HTR-8/SVneo (cell line): ENCODE measurements at regions not wholly inside any gene's neighbourhood (a gene's known extent, or its start where the extent isn't known, plus 50 kb on each side); places are given as distances from the start of the nearest gene placed in this dataset.
"Not testable (repeated sequence)": the region's sequence is repeated elsewhere in the genome, so short reads cannot be mapped to it uniquely, and the experiment has no call there.

Experiments
- DNase-seq: peaks from one replicate; pipeline ENCODE4 v3.0.0; 2011; ENCODE audit warnings: low spot score, mixed read lengths; ENCODE audit not compliant: insufficient read length
- FAIRE-seq: peaks from 2 replicates; lab custom pipeline; 2011; peaks lifted over from hg19 to GRCh38; lab: Jason Lieb, UNC

DNA sequence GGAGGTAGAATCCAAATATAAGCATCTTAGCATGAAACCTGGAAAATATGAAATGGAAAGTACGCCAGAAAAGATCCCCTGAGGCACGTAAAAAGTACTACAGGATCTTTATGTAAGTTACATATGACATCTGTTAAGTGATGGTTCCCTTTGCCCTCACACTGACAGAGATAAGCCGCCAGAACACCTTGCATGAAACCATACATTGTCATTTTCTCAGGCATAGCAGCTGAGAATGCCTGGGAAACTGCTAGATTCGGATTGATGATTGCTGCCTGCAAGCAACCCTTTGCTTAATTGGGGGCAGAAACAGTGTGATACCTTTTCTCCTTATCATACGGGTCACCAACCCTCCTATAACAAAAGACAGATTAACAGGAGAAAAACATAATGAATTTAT, 826.6 kb upstream of the LRRN3 start:
- no peak for FAIRE-seq
- DNase-seq: no peak

DNA sequence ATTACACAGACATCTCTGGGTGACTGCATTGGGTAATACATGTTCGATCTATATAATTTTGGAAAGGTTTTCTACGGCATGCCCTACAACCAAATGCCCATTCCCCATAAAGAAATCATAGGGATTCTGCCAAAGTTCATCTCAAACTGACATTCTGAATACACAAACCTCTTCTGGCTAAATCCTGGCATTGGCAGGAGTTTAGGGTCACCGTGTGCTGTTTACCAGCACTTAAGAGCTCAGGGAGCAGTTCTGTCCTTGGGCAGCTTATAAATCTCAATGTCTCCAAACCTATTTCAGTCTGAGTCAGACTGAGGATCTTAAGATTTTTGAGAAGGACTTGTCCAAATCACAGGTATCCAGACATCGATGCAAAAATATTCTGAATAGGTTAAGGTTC, 809.6 kb upstream of the LRRN3 start:
- DNase-seq (no peak), FAIRE-seq (no peak)

DNA sequence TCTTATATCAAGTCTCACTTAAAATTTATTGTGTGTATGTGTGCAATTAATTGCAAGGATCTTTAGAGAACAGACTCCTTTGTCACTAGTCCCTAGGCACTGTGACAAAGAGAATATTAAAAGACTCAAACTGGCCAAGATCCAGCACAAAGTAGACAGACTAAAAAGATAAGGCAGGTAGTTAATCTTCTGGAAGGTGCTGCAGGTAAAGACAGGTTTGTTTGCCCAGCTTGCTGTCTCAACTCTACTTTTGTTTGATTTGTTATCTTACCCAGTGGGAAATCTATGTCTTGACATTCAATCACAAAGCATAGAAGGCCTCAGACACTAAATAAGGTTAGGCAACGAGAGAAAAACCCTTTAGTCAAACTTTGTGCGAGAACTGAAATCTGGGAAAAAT, 807.9 kb upstream of the LRRN3 start:
- FAIRE-seq: no peak

DNA sequence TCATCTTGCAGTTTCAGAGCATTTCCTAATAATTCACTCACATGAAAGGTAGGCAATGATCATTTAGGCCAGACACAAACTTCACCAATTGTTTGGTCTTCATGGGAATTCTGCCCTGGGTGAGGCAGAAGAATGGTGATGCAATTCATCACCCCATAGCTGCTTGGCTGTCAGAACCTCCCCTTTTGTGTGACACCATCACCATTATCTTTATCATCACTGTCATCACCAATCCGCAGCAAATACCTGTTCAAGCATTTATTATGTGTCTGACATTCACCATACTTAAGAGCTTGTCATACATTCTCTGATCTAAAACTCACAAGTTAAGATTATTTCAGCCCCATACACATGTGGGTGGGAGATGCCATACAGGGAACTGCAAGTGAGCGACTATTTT, 799.5 kb upstream of the LRRN3 start:
- DNase-seq (no peak), FAIRE-seq (no peak)

More for the DNA sequence above, 807.9 kb upstream of the LRRN3 start:
- DNase-seq: no peak

GRCh38 chr7:110296321-110296720, 794.6 kb upstream of the LRRN3 start:
- no peak for DNase-seq
- no peak for FAIRE-seq

GRCh38 chr7:110307776-110308175, 783.2 kb upstream of the LRRN3 start:
- FAIRE-seq (no peak), DNase-seq (no peak)

GRCh38 chr7:110308791-110309190, 782.1 kb upstream of the LRRN3 start:
- FAIRE-seq: no peak
- no peak for DNase-seq

- no peak for DNase-seq
- FAIRE-seq: no peak
These were observed 781.0 kb upstream of the LRRN3 start for GRCh38 chr7:110309941-110310340.

GRCh38 chr7:110311556-110311955, 779.4 kb upstream of the LRRN3 start:
- no peak for FAIRE-seq

DNA sequence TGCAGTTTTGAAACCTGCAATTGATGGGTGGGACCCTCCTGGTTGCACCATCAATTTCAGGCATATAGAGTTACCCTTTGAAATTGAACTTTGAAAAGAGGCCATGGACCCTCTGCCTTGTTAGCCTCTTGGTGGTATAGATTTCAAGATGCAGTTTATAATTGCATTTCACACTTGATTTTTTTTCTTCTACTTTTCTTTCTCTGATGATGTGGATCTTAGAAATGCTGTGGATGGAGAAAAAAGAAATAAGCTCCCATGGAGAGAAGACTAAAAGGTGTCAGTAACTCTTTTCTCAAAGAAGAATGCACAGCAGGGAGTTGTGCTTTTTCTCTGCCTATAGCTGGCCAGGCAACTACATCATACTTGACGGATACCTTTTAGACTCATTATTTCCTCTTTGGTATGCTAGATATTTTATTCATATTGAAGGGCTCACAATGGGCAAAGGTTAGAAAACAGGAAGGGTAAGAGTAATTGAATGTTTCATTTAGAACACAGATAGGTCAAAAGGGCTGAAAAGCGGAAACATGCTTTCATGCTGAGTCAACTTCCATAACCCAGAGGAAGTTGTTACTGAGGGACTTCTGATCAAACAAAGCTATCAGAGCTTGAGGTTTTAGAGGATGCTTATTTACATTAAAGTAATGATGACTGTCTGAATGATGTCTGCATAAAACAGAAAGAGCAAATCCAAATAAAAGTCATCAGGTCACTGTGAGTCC, 773.2 kb upstream of the LRRN3 start:
- FAIRE-seq: no peak
- peak; percentile 2 for DNase-seq

More at GRCh38 chr7:110311556-110311955, 779.4 kb upstream of the LRRN3 start:
- DNase-seq: no peak

DNA sequence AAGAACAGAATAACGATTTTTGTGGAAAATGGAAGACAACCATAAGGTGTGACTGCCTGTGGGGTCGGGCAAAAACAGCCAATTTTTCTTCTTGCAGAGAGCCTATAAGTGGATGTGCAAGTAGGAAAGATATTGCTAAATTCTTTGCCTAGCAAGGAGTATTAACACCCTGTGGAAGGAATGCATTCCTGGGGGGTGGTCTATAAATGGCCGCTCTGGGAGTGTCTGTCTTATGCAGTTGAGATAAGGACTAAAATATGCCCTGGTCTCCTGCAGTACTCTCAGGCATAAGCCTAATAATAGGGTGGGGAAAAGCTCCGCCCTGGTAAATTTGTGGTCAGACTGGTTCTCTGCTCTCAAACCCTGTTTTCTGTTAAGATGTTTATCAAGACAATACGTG, 770.6 kb upstream of the LRRN3 start:
- DNase-seq, FAIRE-seq: not testable (repeated sequence)

DNA sequence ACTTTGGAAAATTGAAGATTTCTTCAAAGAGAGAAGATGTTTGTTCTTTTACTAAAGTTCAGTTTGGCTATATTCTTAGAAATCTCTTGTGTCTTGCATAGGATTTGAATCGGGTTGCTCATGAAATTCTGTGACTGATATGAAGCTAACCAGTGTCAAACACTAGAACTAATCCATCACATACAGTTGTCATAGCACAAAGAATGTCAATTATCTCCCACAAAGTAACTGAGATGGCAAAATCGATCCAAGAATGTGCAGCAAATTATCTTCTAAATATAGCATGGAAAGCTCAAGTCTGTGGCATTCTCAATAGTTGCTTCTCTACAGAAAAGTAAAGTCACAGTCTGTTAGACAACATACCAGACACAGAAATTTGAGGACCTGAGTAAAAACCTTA, 768.1 kb upstream of the LRRN3 start:
- no peak for FAIRE-seq
- DNase-seq: no peak

GRCh38 chr7:110326966-110327365, 764.0 kb upstream of the LRRN3 start:
- DNase-seq (no peak), FAIRE-seq (no peak)

GRCh38 chr7:110336423-110336822, 754.5 kb upstream of the LRRN3 start:
- DNase-seq: no peak

DNA sequence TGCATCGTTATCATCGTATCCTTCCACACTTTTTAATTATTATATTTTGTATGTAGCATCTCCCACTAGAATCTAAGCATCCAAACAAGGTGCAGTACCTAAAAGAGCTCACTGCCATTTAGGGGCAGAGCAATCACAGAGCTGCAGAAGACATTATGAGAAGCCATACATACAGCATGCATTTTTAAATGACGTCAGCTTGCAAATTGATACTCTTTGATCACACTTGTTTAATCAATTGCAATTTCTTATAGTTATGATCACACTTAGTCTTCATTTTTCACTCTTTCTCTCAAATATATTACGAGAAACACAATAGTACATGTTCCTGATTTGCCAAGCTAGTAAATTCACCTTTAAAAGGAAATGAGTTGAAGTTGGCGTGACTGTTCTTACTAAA, 753.3 kb upstream of the LRRN3 start:
- FAIRE-seq (no peak), DNase-seq (no peak)

More at GRCh38 chr7:110336423-110336822, 754.5 kb upstream of the LRRN3 start:
- no peak for FAIRE-seq

GRCh38 chr7:110347081-110347480, 743.8 kb upstream of the LRRN3 start:
- no peak for FAIRE-seq
- DNase-seq: no peak

- FAIRE-seq (no peak), DNase-seq (no peak)
These were observed 734.5 kb upstream of the LRRN3 start for GRCh38 chr7:110356438-110356837.

DNA sequence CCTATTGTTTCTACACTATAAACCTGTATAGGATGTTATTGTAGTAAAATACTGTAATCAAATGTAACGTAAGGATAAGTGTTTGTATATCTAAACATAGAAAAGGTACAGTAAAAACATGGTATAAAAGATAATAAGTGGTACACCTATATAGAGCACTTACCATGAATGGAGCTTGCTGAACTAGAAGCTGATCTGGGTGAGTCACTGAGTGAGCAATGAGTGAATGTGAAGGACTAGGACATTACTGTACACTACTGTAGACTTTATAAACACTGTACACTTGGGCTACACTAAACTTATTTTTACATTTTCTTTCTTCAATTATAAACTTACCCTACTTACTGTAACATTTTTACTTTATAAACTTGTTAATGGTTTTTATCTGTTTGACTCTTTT, 732.9 kb upstream of the LRRN3 start:
- FAIRE-seq (no peak), DNase-seq (no peak)

- FAIRE-seq (no peak), DNase-seq (no peak)
These were observed 719.2 kb upstream of the LRRN3 start for GRCh38 chr7:110371709-110372108.

DNA sequence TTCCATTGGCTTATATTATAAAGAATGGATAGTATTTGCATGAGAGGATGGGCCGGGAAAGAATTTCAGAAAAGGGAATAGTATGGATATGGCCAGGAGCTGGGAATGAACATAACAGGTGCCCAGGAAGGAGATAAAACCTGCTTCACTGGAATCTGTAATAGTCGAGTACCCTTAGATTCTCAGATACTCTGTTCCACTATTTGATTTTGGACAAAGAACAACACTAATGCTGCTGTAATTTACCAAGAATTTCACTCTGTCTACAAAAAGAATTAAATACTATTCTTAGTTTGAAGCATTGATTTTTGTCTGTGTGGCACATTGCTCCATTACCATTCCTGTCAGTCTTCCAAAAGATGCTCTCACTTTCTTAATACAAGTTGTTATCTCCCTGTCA, 718.2 kb upstream of the LRRN3 start:
- no peak for FAIRE-seq
- DNase-seq: no peak

DNA sequence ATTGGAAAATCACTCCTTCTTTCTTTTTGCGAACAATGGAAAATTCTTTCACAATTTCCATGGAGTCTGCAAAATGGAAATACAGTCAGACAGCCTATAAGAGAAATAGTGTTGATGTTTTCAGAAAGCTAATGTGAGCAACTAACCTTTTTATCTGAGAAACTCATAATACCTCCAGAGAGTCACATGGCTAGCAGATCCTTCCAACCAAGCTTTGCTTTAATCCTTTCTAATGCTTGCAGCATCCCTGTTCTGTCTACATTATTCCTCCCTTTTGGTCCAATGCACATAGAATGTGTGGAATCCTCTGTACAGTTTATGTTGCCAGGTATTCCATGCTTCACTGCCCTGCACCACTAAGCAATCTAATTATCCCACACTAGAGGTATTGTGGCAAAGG, 717.5 kb upstream of the LRRN3 start:
- DNase-seq (no peak), FAIRE-seq (no peak)

GRCh38 chr7:110373859-110374258, 717.1 kb upstream of the LRRN3 start:
- DNase-seq (no peak), FAIRE-seq (no peak)
